NCI-H2227 (cell line): ENCODE measurements at regions not wholly inside any gene's neighbourhood (a gene's known extent, or its start where the extent isn't known, plus 50 kb on each side); places are given as distances from the start of the nearest gene placed in this dataset.
"Not testable (repeated sequence)": the region's sequence is repeated elsewhere in the genome, so short reads cannot be mapped to it uniquely, and the experiment has no call there.

Source experiments
- DNase-seq: peaks from one replicate; lab custom pipeline; 2025; ENCODE audit not compliant: unreplicated experiment; lab: John Stamatoyannopoulos, UW

- peak; percentile 79 for DNase-seq
Measured at GRCh38 chr14:30214461-30215090, 286.9 kb upstream of the PRKD1 start.

GRCh38 chr14:30218907-30219306 lies 291.3 kb upstream of the PRKD1 start:
- DNase-seq, result no peak

DNA sequence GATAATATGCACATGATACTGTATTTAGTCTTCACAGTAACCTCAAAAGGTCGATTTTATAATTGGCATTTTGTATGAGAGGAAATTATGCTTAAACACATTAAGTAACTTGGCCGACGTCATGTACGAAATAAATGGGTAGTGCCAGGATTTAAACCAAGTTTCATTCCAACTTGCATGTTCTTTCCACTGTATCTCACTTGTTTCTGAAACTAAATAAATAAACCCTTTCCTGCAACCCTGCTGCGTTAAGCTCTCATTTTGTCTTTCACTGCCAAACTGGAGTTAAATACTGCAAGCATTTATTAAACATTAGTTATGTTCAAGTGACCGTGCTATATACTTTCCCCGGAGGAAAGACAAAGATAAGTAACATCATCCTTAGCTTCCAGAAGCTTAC lies 293.9 kb upstream of the PRKD1 start:
- DNase-seq, result no peak

DNA sequence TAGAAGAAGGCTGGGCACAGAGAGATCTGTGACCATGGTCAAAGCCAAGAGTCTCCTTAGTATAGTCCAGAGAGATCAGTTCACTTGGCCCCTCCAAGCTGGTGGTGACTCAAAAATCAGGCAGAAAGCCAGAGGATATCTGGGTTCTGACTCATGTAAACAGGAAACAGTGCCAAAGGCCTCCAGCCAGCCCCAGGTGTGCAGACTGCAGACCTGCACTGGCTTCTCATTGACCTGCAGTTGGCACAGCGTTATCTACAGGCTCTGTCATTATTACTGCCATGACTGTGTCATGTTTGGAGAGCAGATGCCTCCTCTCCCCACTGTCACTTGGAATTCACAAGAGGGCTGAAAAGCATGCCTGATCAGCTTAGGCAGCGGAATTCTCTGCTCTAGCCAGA lies 295.7 kb upstream of the PRKD1 start:
- DNase-seq, result peak; percentile 14

GRCh38 chr14:30223966-30224365 lies 296.3 kb upstream of the PRKD1 start:
- DNase-seq, result no peak

DNA sequence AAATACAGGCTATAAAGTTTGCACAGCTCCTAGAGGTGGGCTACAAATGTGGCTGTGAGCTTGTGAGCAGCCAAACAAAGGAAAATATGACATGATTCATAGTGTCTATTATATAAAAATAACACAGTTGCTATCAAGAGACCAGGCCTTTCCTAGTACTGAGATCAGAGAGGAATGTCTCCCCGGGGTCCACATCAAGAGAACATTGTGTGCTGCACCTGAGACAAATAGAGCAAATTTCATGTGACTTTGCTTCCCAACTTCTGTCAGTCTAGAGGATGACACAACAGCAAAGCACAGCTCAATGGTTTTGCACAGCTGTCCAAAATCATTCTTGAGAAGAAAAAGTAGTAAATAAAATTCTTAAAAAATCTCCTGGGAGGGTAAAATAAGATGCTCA lies 297.5 kb upstream of the PRKD1 start:
- no peak for DNase-seq

- DNase-seq, result no peak
Measured at GRCh38 chr14:30227436-30227835, 299.8 kb upstream of the PRKD1 start.

GRCh38 chr14:30227876-30228275 lies 300.2 kb upstream of the PRKD1 start:
- no peak for DNase-seq

DNA sequence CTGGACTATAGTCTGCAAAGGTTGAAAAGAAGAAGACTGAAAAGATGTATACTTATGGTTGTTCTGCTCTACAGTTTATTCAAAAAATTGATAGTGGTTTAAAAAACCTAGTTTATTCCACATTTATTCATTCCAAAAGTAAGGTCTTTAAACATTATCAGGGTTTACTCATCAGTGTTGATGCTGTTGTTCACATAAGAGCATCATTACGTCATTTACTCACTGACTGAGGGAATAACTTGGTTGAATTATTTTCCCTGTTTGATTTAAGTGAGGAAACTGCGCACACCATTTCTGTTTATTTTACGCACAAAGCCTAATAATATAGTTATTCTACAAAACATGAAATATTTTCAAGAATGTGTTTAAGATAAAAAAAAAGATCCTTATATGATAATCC lies 303.1 kb upstream of the PRKD1 start:
- DNase-seq, result no peak

GRCh38 chr14:30234966-30235365 lies 307.3 kb upstream of the PRKD1 start:
- no peak for DNase-seq

- no peak for DNase-seq
Measured at GRCh38 chr14:30235485-30235884, 307.8 kb upstream of the PRKD1 start.

DNA sequence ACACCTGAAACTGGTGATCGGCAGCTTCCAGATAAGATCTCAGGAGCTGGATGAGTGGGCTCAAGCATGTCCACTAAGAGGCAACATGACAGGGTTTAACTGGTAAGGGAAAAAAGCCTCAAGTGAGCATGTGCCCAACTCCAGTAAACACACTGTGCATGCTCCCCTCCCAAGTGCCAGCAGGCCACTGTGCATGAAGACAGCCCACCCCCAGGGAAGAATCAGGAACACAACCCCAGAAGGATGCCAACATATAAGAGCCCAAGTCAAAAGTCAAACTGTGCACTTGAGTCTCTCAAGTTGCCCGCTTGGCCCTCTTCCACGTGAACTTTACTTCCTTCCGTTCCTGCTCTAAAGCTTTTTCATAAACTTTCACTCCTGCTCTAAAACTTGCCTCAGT lies 311.3 kb upstream of the PRKD1 start:
- DNase-seq, result no peak

GRCh38 chr14:30240018-30240417 lies 312.4 kb upstream of the PRKD1 start:
- DNase-seq, result peak; percentile 62

DNA sequence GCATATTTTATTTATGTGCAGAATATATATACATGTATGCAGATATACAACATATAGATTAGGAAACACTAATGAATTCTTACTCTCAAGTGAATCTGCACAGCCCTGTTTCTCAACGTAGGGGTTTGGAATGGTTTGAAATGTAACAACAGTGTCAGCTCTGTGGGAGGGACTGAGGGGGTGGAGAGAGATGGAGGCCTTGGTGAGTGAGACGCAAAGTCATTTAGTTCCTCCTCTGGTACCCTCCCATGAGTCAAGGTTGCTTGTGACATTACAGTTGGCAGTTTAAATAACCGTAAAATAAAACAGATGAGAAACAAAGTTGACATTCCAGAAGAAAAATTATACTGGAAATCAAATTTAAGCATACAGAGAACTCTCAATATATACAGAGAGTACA lies 313.0 kb upstream of the PRKD1 start:
- DNase-seq, result peak; percentile 3

DNA sequence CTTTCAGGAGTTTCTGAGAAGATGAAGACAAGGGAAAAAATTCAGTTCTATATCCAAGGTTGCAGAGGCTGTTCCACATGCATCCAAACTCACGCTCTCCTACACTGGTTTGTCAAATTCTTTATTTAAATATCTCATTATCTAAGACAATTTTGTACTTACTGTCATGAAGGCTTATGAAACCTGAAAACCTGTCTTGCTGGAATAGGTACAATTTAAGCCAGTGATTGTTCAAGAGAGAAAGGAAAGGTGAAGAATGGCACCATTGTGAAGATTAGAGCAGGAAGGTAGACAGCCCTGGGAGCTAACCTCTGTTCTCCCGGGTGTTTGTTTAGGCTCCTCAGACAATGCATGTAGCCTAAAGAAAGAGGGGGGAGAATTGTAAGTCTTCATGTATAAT lies 315.1 kb upstream of the PRKD1 start:
- peak; percentile 50 for DNase-seq

DNA sequence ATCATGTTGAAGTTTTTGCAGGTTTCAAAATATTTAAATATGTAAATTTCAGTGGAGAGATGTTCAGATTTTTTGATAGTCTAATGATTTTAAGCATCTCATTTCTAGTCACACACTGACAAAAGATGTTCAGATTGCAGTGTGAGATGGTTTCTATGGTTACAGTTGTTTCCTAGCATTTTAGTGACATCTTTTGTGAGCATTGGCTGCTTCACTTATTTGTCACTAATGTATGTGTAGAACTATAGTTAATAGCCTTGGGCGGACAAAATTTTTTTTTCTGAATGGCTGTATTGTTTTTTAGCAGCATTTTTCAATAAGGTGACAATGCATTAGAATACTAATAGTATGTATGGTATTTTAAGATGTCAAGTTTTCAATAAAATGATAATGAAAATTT lies 315.6 kb upstream of the PRKD1 start:
- DNase-seq, result peak; percentile 57

GRCh38 chr14:30243805-30244204 lies 315.2 kb upstream of the G2E3 start:
- no peak for DNase-seq

- DNase-seq, result not testable (repeated sequence)
Measured at GRCh38 chr14:30244348-30244747, 314.6 kb upstream of the G2E3 start.

DNA sequence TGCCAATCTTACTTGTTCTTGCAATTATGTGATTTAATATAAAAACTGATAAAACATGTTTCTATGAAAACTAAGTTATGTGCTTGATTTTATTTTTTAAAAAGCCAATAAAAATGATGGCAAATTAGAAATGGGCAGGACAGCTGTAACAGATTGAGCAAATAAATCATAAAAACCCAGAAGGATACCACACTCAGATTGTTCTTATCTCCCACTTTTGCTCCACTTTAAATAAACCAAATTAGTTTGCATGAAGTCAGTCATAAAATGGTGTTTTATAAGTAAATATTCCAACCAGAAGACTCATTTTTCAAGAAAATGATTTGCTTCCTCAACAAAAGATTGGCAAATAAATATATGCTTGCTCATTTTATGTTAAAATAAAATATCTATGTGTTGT lies 307.9 kb upstream of the G2E3 start:
- DNase-seq, result no peak

- DNase-seq, result no peak
Measured at GRCh38 chr14:30251557-30252100, 307.3 kb upstream of the G2E3 start.

GRCh38 chr14:30252151-30252550 lies 306.8 kb upstream of the G2E3 start:
- DNase-seq, result no peak

DNA sequence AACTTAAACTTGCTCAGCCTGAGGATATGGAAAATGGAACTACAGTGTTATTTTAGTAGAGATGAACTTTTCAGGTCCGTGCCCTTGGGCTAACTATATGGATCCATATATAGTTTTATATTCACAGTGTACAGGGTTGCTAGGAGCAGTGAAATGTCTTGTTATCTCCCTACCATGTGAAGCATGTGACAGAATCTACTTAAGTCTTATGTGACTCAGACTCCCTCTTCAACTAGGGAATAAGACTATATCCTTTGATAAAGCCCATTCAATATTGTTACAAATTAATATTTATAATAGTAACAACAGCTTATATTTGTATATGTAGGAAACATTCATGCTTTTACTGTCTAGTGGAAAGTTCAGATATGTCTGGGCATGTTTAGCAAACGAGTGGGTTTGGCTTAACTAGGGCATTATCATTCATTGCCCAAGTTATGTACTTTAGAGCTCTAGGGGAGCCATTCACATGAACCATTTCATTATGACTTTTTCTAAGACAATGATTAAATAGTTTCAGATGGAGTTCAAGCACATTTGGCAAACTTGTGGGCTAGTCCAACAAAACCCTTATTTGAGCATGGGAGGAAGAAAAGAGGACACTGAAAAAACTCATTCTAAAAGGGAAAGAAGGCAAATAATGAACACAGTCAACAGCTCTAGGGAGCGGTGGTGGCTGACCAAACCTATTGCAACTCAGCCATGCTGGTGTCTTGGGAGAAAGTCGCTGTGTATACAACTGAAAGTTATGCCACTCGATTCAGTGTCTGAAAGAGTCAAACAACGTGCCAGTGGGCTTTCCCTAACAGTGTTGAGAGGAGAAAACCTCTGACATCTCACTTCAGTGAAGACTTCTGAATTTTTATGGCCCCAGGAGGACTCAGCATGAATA lies 305.9 kb upstream of the G2E3 start:
- no peak for DNase-seq
